C4-2B (cell line): ENCODE measurements at regions not wholly inside any gene's neighbourhood (a gene's known extent, or its start where the extent isn't known, plus 50 kb on each side); places are given as distances from the start of the nearest gene placed in this dataset.

Source experiments
- H3K27ac ChIP-seq: fragments of 450-650 bp; 2 replicates; pipeline ENCODE4 v1.5.1; 2017
- ZFX ChIP-seq: fragments of 450-650 bp; IDR thresholded peaks from 2 replicates; pipeline ENCODE4 v1.6.1; 2017
- TF ChIP-seq, protein P1 (sequence below): fragments of 450-650 bp; conservative IDR thresholded peaks from 2 replicates; pipeline ENCODE4 v1.5.1; 2017; ENCODE audit warnings: mild to moderate bottlenecking

DNA sequence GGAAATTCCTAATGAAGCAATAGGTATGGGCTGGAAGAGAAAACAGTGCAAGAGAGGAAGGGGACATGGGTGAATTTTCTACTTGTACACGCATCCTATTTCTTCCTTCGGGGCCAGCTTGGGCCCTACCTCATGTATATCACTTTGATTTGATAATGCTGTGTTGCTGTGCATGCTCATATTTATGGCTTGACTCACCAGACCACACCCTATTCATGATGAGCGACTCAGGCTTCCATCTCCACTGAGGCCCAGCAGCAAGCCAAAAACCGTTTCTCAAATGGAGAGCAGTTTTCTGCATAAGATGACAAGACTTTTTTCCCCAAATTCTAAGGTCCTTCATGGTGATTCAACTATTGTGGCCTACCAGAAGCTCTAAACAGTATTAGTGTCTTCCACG lies 2039.1 kb upstream of the CDH9 start:
- H3K27ac ChIP-seq = no peak overlapping the region
- TF ChIP-seq, protein P1, sequence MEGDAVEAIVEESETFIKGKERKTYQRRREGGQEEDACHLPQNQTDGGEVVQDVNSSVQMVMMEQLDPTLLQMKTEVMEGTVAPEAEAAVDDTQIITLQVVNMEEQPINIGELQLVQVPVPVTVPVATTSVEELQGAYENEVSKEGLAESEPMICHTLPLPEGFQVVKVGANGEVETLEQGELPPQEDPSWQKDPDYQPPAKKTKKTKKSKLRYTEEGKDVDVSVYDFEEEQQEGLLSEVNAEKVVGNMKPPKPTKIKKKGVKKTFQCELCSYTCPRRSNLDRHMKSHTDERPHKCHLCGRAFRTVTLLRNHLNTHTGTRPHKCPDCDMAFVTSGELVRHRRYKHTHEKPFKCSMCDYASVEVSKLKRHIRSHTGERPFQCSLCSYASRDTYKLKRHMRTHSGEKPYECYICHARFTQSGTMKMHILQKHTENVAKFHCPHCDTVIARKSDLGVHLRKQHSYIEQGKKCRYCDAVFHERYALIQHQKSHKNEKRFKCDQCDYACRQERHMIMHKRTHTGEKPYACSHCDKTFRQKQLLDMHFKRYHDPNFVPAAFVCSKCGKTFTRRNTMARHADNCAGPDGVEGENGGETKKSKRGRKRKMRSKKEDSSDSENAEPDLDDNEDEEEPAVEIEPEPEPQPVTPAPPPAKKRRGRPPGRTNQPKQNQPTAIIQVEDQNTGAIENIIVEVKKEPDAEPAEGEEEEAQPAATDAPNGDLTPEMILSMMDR = no peak
- TF ChIP-seq ZFX = no peak

DNA sequence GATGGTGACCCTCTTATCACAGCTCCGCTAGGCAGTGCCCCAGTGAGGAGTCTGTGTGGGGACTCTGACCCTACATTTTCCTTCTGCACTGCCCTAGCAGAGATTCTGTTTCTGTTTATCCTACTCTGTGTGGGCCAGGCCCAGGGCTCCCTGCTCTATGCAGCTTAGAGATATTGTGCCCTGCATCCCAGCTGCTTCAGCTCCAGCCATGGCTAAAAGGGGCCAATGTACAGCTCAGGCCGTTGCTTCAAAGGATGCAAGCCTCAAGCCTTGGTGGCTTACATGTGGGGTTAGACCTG lies 2030.7 kb upstream of the CDH9 start:
- no peak for TF ChIP-seq ZFX
- TF ChIP-seq, protein P1 = no peak
- H3K27ac ChIP-seq = no peak overlapping the region

GRCh38 chr5:29061381-29061780 lies 2023.0 kb upstream of the CDH9 start:
- TF ChIP-seq, protein P1 = no peak
- no peak for TF ChIP-seq ZFX
- H3K27ac ChIP-seq = no peak overlapping the region

DNA sequence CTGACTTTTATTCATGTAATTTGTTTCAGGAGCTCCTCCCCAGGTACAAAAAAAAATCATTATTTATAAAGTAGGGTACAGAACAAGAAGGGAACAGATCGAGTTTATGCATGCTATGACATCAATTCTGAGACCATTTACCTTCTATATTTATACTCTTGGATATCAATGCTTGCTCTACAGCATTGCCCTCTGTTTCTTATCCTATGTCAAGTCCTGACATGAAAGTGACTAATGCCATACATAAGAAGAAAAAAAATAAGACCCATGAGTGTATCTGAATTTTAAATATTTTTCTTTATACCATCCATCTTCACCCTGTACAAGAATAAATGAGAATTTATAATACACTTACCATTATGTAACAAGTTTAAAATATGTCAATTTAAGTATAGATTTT lies 2016.3 kb upstream of the CDH9 start:
- H3K27ac ChIP-seq = no peak overlapping the region
- TF ChIP-seq, protein P1 = no peak
- no peak for TF ChIP-seq ZFX

- TF ChIP-seq, protein P1 = no peak
- TF ChIP-seq ZFX = no peak
- H3K27ac ChIP-seq = no peak overlapping the region
Observed at GRCh38 chr5:29054282-29054681, 2015.9 kb upstream of the CDH9 start.

DNA sequence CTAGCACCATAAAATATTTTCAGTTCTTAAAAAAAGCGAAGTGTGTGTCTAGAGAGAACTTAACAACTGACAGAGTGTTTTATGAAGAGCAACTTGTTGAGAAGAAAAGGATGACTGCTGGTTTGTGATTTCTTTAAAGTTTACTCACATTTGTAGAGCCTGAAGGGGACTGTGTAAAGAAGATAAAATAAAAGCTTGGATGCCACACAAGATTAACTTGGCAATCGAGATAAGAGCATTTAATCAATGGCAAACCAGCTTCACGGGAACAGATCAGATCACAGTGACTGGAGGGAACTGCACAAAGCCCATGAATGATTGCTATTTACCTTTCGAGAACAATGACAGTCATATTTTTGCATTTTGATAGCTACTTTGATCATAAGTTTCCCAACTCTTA lies 2013.1 kb upstream of the CDH9 start:
- H3K27ac ChIP-seq = no peak overlapping the region
- no peak for TF ChIP-seq ZFX
- TF ChIP-seq, protein P1 = no peak

- no peak for TF ChIP-seq ZFX
- H3K27ac ChIP-seq = no peak overlapping the region
Observed at GRCh38 chr5:29042152-29042551, 2003.8 kb upstream of the CDH9 start.

DNA sequence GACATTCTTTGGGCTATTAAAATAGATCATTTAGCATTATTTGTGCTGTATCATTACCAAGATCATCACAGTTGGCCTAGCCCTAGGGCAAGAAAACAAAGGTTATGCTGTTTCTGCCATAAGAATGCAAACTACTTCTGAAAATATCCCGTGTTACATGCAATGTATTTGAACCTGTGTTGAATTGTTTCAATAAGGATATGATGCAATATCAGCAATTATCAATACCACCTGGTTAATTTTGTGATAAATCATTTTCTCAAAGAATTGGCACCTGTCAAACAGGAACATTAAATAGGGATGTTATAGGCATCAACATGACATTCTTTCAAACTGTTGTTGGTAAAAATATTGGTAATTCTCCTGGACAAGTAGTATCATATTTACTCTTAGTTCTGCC lies 2002.0 kb upstream of the CDH9 start:
- no peak overlapping the region for H3K27ac ChIP-seq
- TF ChIP-seq, protein P1 = no peak
- TF ChIP-seq ZFX = no peak
